Fibroblast of mammary gland (primary cell): ENCODE measurements at regions not wholly inside any gene's neighbourhood (a gene's known extent, or its start where the extent isn't known, plus 50 kb on each side); places are given as distances from the start of the nearest gene placed in this dataset.

ENCODE experiments used
- DNase-seq: peaks from one replicate; pipeline ENCODE4 v3.0.0-alpha.2; 2010; ENCODE audit warnings: low read depth
- H3K4me3 ChIP-seq: 2 replicates; pipeline ENCODE4 v1.5.1; 2011; ENCODE audit warnings: low read depth, mild to moderate bottlenecking, low read length, moderate library complexity; ENCODE audit not compliant: control insufficient read depth
- CTCF ChIP-seq: conservative IDR thresholded peaks from 2 replicates; pipeline ENCODE4 v1.5.1; 2011; ENCODE audit warnings: low read depth, low read length, inconsistent platforms; ENCODE audit not compliant: control insufficient read depth, insufficient read depth

GRCh38 chr18:44474591-44474990 is 206.1 kb upstream of the SETBP1 start:
- no peak overlapping the region for H3K4me3 ChIP-seq
- no peak for TF ChIP-seq CTCF
- DNase-seq: no peak

GRCh38 chr18:44482761-44483160 is 197.9 kb upstream of the SETBP1 start:
- no peak overlapping the region for H3K4me3 ChIP-seq
- TF ChIP-seq CTCF: no peak
- DNase-seq: no peak

- H3K4me3 ChIP-seq: no peak overlapping the region
- TF ChIP-seq CTCF: no peak
- DNase-seq: no peak
Observed at GRCh38 chr18:44495151-44495550, 185.5 kb upstream of the SETBP1 start.

GRCh38 chr18:44497311-44497710 is 183.4 kb upstream of the SETBP1 start:
- DNase-seq: no peak
- H3K4me3 ChIP-seq: no peak overlapping the region
- TF ChIP-seq CTCF: no peak

- H3K4me3 ChIP-seq: no peak overlapping the region
- no peak for TF ChIP-seq CTCF
- DNase-seq: no peak
Observed at GRCh38 chr18:44497757-44498490, 182.8 kb upstream of the SETBP1 start.

- TF ChIP-seq CTCF: no peak
- no peak overlapping the region for H3K4me3 ChIP-seq
- no peak for DNase-seq
Observed at GRCh38 chr18:44500808-44501610, 179.7 kb upstream of the SETBP1 start.
